SH-SY5Y (cell line): ENCODE measurements at regions not wholly inside any gene's neighbourhood (a gene's known extent, or its start where the extent isn't known, plus 50 kb on each side); places are given as distances from the start of the nearest gene placed in this dataset.

Source experiments
- GATA2 ChIP-seq: IDR thresholded peaks from 2 replicates; pipeline ENCODE4 v1.6.1; 2011; ENCODE audit warnings: mild to moderate bottlenecking, low read depth, low read length
- GATA3 ChIP-seq: IDR thresholded peaks from 2 replicates; pipeline ENCODE4 v1.6.1; 2011; ENCODE audit warnings: low read depth, mild to moderate bottlenecking, low read length, moderate library complexity

DNA sequence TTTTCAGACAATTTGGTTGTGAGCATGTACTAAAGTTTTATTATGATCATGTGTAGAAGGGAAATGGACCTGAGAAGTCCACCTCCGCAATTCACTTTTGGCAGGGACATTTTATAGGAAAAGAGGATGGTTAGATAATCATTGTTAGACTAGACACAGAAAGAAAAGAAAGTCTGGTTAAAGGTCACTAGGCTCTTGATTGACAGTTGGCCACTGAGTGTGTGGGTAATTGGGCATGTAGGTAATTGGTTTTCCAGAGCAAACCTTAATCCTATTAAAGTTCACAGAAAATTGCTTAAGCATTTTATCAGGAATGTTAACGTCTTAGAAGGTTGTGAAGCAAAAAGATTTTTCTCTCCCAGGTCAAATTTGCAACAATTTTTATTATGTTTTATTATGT, 158.5 kb upstream of the CLINT1 start:
- no peak for TF ChIP-seq GATA2
- TF ChIP-seq GATA3, result no peak
